Right lobe of liver (tissue), 6 donors: ENCODE measurements at regions not wholly inside any gene's neighbourhood (a gene's known extent, or its start where the extent isn't known, plus 50 kb on each side); places are given as distances from the start of the nearest gene placed in this dataset.

Source experiments
- ATAC-seq, 4 donors: fragments of 200-7000 bp; cut with Tn5 transposase; one replicate each; pipeline ENCODE4 v1.9.1; 2020; ENCODE audit warnings: mild to moderate bottlenecking in 4 of 4, moderate library complexity in 4 of 4
- DNase-seq, 3 donors: peaks; one replicate each; pipeline ENCODE4 v3.0.0-alpha.2; 2020
- H3K27ac ChIP-seq, 3 donors: fragments of 200-600 bp; one replicate each; pipeline ENCODE4 v1.8.0; 2022
- H3K27me3 ChIP-seq, 2 donors: fragments of 200-600 bp; one replicate each; pipeline ENCODE4 v1.8.0; 2022
- H3K36me3 ChIP-seq, 4 donors: fragments of 200-600 bp; sonication (generic) in 1 of 4; one replicate each; pipeline versions ENCODE4 v1.5.1 to v1.8.0; 2017 to 2022; ENCODE audit warnings: control low read depth in 1 of 4
- H3K4me1 ChIP-seq, 4 donors: fragments of 200-600 bp; sonication (generic) in 1 of 4; one replicate each; pipeline versions ENCODE4 v1.5.1 to v1.8.0; 2017 to 2022; ENCODE audit warnings: control low read depth in 1 of 4
- H3K4me3 ChIP-seq, 3 donors: fragments of 200-600 bp; one replicate each; pipeline ENCODE4 v1.8.0; 2022
- H3K9me3 ChIP-seq, 4 donors: fragments of 200-600 bp; sonication (generic) in 1 of 4; one replicate each; pipeline versions ENCODE4 v1.5.1 to v1.8.0; 2017 to 2022; ENCODE audit warnings: control low read depth in 1 of 4
- POLR2A ChIP-seq: fragments of 450-650 bp; IDR thresholded peaks from one replicate; pipeline ENCODE4 v1.6.1; 2017; ENCODE audit warnings: antibody characterized with exemption, mild to moderate bottlenecking
- WGBS: methylation state at CpG from one replicate; pipeline ENCODE4 v1.1.6; 2018; ENCODE audit warnings: low coverage, low lambda C conversion rate; ENCODE audit not compliant: insufficient coverage; ENCODE audit errors: missing lambda C conversion rate; 5-methylcytosine and 5-hydroxymethylcytosine counted together
- intact Hi-C, 2 donors: fragments of 100-400 bp; cut with DNase I; formaldehyde crosslinking; loops; one replicate each; pipeline versions ENCODE4 v1.11.2 to v1.14.1; 2022
- TF ChIP-seq, protein P1 (sequence below), 4 donors: fragments of 200-600 bp in 3 of 4; fragments of 450-650 bp in 1 of 4; IDR thresholded peaks; one replicate each; pipeline versions ENCODE4 v1.5.1 to v1.8.0; 2016 to 2022; ENCODE audit warnings: antibody characterized with exemption in 4 of 4, mild to moderate bottlenecking in 2 of 4
- donor health status: DM: no; HTN: yes; CAD: no.
- donor health status: DM: no; HTN: no; CAD: no.
- donor health status: DM: no; HTN: no; CAD: no.
- donor health status: DM: no; HTN: yes; CAD: no.
- donor health status: DM: no; HTN: yes; CAD: no.

DNA sequence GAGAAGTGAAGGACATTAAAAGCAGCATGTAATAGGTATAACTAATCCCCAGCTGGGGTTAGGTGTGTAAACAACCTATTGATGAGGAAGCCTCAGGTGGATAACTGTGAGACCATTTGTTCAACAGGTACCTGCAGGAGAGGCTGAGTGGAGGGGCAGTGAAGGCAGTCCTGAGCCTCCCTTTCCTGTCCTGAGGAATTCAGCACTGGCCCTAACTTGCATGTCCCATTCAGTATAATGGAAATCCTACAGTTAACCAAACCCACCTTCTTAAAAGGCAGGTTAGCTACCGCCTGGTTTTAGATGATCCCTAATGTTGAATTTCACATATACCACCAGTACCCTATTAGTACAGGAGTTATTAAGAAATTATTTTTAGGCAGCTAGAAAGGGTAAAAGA, 225.9 kb upstream of the GOT2 start:
- ATAC-seq: no peak
- DNase-seq: no peak
- TF ChIP-seq, protein P1, sequence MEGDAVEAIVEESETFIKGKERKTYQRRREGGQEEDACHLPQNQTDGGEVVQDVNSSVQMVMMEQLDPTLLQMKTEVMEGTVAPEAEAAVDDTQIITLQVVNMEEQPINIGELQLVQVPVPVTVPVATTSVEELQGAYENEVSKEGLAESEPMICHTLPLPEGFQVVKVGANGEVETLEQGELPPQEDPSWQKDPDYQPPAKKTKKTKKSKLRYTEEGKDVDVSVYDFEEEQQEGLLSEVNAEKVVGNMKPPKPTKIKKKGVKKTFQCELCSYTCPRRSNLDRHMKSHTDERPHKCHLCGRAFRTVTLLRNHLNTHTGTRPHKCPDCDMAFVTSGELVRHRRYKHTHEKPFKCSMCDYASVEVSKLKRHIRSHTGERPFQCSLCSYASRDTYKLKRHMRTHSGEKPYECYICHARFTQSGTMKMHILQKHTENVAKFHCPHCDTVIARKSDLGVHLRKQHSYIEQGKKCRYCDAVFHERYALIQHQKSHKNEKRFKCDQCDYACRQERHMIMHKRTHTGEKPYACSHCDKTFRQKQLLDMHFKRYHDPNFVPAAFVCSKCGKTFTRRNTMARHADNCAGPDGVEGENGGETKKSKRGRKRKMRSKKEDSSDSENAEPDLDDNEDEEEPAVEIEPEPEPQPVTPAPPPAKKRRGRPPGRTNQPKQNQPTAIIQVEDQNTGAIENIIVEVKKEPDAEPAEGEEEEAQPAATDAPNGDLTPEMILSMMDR (IDR thresholded peaks at IDR 0.05): no peak
- no peak for TF ChIP-seq POLR2A
- H3K4me3 ChIP-seq: no peak overlapping the region
- H3K27ac ChIP-seq: no peak overlapping the region
- intact Hi-C loops: no loop called here
- no peaks in the 10 kb centered on the region for H3K27me3 ChIP-seq
- no peaks in the 10 kb centered on the region for H3K36me3 ChIP-seq
- WGBS: 78% methylated on average over 1 of the region's 1 CpG
- no peaks in the 10 kb centered on the region for H3K4me1 ChIP-seq
- no peaks in the 10 kb centered on the region for H3K9me3 ChIP-seq

DNA sequence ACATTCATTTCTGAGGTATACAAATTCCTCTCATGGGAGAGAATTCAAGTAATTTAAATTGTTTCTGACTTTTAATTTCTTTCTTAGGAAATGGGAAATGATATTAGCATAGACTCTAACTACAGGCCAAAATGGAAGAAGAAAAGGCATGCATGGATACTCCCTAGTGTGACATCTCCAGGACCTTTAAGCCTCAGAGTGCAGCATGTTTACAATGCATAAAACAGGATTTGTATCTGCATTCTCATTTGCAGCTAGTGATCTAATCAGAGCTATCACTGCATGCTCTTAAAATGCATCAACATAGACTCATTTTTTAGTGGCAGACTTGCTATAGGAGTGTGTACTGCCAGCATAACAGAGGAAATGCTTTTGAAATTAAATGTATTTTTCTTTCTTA, 224.6 kb upstream of the GOT2 start:
- no peak for DNase-seq
- TF ChIP-seq POLR2A: no peak
- TF ChIP-seq, protein P1 (IDR thresholded peaks at IDR 0.05): no peak
- intact Hi-C loops: no loop called here

DNA sequence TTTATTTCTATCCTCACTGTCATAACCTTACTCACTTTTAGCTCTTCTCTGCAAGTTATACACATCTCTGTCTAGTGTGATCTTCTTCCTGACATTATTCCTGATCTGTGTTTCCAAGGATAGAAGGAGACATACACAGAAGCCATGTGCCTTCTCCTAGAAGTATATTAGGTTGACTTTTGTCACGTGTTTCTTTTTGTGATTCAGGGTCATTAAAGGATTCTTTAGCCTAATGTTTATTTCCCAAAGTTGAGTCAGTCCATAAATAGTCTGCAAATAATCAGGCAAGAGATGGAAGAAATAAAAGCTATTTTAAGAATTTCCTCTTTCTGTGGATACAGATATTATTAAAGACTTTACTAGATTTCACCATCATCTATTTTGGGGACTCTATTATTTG, 214.1 kb upstream of the GOT2 start:
- TF ChIP-seq, protein P1 (IDR thresholded peaks at IDR 0.05): no peak
- no peak for TF ChIP-seq POLR2A
- no peak for DNase-seq
- H3K4me3 ChIP-seq: no peak overlapping the region
- H3K27ac ChIP-seq: no peak overlapping the region
- H3K9me3 ChIP-seq: no peaks in the 10 kb centered on the region
- 42% methylated on average over 1 of the region's 1 CpG for WGBS
- intact Hi-C loops: no loop called here
- no peaks in the 10 kb centered on the region for H3K4me1 ChIP-seq
- ATAC-seq: no peak
- no peaks in the 10 kb centered on the region for H3K27me3 ChIP-seq
- H3K36me3 ChIP-seq: no peaks in the 10 kb centered on the region

More for the DNA sequence above, 224.6 kb upstream of the GOT2 start:
- no peaks in the 10 kb centered on the region for H3K36me3 ChIP-seq
- H3K4me1 ChIP-seq: no peaks in the 10 kb centered on the region
- H3K27me3 ChIP-seq: no peaks in the 10 kb centered on the region
- H3K27ac ChIP-seq: no peak overlapping the region
- no peak for ATAC-seq
- H3K9me3 ChIP-seq: no peaks in the 10 kb centered on the region
- no peak overlapping the region for H3K4me3 ChIP-seq

DNA sequence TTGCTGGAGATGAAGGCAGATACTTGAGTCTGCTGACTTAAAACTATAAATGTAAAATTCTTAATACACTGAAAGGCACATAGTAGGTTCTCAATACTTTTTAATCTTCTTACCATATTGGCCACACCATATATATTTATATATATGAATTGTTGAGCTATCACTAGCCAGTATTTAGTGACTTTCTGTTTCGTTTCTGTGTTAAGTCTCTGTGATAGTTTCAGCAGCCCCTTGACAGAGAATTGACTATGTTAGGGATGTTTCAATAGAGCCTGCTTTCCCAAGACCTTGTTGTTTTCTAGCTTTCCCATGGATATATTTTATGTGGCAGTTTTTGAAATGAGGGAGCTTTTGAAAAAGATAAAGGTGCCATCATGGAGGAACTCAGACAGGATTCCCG, 206.5 kb upstream of the GOT2 start:
- ATAC-seq: no peak
- DNase-seq: no peak
- TF ChIP-seq, protein P1 (IDR thresholded peaks at IDR 0.05): no peak
- no peak for TF ChIP-seq POLR2A
- intact Hi-C loops: no loop called here
- no peaks in the 10 kb centered on the region for H3K27me3 ChIP-seq
- WGBS: 72% methylated on average over 2 of the region's 2 CpGs
- no peaks in the 10 kb centered on the region for H3K9me3 ChIP-seq
- no peaks in the 10 kb centered on the region for H3K4me1 ChIP-seq
- no peak overlapping the region for H3K4me3 ChIP-seq
- no peak overlapping the region for H3K27ac ChIP-seq
- no peaks in the 10 kb centered on the region for H3K36me3 ChIP-seq

DNA sequence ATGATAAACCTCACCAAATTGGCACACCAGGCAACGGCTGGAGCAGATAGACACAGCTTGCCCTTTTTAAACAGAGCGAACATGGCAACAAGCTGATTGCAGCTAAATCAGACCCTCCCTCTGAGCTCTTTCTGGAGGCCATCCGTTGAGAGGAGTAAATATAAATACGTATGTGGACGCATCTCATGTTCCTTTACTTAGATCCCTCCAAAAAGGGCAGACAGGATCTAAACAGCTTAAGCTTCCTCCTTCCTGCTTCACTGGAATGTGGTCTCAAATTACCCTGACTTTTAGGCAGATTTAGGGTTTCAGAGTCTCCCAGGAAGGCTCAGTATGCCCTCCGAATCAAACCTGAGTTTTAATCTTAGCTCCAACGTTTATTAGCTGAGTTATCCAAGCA, 204.7 kb upstream of the GOT2 start:
- ATAC-seq (no peak), DNase-seq (no peak)
- TF ChIP-seq, protein P1 (IDR thresholded peaks at IDR 0.05): no peak
- TF ChIP-seq POLR2A: no peak
- no peaks in the 10 kb centered on the region for H3K27me3 ChIP-seq
- WGBS: 26% methylated on average over 7 of the region's 7 CpGs
- H3K4me1 ChIP-seq: no peaks in the 10 kb centered on the region
- no peak overlapping the region for H3K27ac ChIP-seq
- intact Hi-C loops: no loop called here
- no peaks in the 10 kb centered on the region for H3K36me3 ChIP-seq
- no peak overlapping the region for H3K4me3 ChIP-seq
- H3K9me3 ChIP-seq: no peaks in the 10 kb centered on the region
